ENCODE measurements at regions not wholly inside any gene's neighbourhood (a gene's known extent, or its start where the extent isn't known, plus 50 kb on each side); places are given as distances from the start of the nearest gene placed in this dataset.

DNA sequence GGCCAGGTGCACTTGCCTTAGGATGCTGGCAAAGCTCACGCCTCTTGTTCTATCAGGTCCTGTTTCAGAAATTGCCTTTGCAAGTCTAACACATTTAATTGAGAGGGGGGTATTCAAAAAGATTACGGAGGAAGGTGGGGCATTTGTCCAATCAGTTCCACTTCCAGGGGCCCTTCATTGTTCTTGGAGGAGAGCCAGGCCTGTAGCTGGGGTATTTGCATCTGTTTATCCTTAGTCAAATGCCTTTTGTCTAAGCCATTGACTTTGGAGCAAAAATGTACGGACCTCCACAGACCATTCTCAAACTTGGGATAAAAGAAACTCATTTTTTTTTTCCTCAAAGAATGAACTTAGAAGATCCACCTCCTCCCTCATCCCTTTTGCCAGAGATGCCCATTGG lies 582.0 kb downstream of the BCL11B start:
- TF ChIP-seq YY1 (IDR thresholded peaks at IDR 0.05; ENCODE audit: insufficient read depth, insufficient read length) = no peak
- TF ChIP-seq ZNF274 (IDR thresholded peaks at IDR 0.05; ENCODE audit: low read depth, low read length) = no peak
